MCF 10A (cell line): ENCODE measurements at regions not wholly inside any gene's neighbourhood (a gene's known extent, or its start where the extent isn't known, plus 50 kb on each side); places are given as distances from the start of the nearest gene placed in this dataset.

Experiments
- BruUV-seq: library from RNA; stranded (reverse); fragments of 400-500 nt; replicated peaks from 2 replicates; lab custom pipeline; 2021; lab: Mats Ljungman, UMichigan
- CTCF ChIA-PET: fragments of 300-600 bp; sonication (Branson Sonifier 250); formaldehyde crosslinking; extraction: SDS; loops from one replicate; lab custom pipeline; 2021; ENCODE audit warnings: antibody characterized with exemption, inconsistent platforms; lab: Yijun Ruan, JAX
- POLR2A ChIA-PET: fragments of 300-600, 350-650 bp; sonication (Branson Sonifier 250); formaldehyde crosslinking; extraction: SDS; loops from one replicate; lab custom pipeline; 2020; ENCODE audit warnings: antibody characterized with exemption, inconsistent platforms; lab: Yijun Ruan, JAX
- DNase-seq: peaks from one replicate; pipeline ENCODE4 v3.0.0-alpha.2; 2018; ENCODE audit not compliant: unreplicated experiment
- H3K27ac Mint-ChIP-seq: one replicate; pipeline ENCODE4 v1.8.0; 2022; ENCODE audit warnings: mild to moderate bottlenecking, low read depth, mixed read lengths; ENCODE audit not compliant: unreplicated experiment
- H3K27me3 Mint-ChIP-seq: one replicate; pipeline ENCODE4 v1.8.0; 2022; ENCODE audit warnings: mixed read lengths; ENCODE audit not compliant: insufficient read depth, unreplicated experiment
- H3K36me3 Mint-ChIP-seq: one replicate; pipeline ENCODE4 v1.8.0; 2022; ENCODE audit warnings: mild to moderate bottlenecking, moderate library complexity, mixed read lengths; ENCODE audit not compliant: insufficient read depth, unreplicated experiment
- H3K4me1 Mint-ChIP-seq: one replicate; pipeline ENCODE4 v1.8.0; 2022; ENCODE audit warnings: mixed read lengths; ENCODE audit not compliant: insufficient read depth, unreplicated experiment
- H3K4me3 Mint-ChIP-seq: one replicate; pipeline ENCODE4 v1.8.0; 2022; ENCODE audit warnings: mild to moderate bottlenecking, moderate library complexity, mixed read lengths; ENCODE audit not compliant: unreplicated experiment
- H3K9me3 Mint-ChIP-seq: one replicate; pipeline ENCODE4 v1.8.0; 2022; ENCODE audit warnings: mixed read lengths; ENCODE audit not compliant: unreplicated experiment
- intact Hi-C: fragments of 100-400 bp; cut with micrococcal nuclease; formaldehyde crosslinking; loops from 2 replicates; pipeline ENCODE4 v1.14.1; 2022
- TF ChIP-seq, protein P1 (sequence below): fragments of 200-600 bp; IDR thresholded peaks from one replicate; pipeline ENCODE4 v1.8.0; 2022; ENCODE audit warnings: antibody characterized with exemption, mild to moderate bottlenecking; ENCODE audit not compliant: unreplicated experiment

DNA sequence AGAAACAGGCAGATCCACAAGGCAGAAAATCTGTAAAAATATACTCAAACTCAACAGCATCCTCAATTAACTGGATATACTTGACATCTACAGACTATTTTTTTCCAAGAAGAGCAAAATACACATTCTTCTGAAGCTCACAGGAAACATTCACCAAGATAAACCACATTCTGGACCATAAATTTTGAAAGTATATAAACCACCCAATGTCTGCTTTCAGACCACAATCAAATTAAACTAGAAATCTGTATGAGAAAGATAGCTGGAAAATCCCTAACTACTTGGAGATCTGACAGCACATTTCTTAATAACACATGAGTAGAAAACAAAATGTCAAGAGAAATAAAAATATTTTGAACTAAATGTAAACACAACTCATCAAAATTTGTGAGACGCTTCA is 195.5 kb downstream of the ERMARD start:
- ChIA-PET POLR2A (no interaction called here), CTCF (interaction anchor here (0.6 to 0.8 kb wide), 2 partner anchors 14 to 21 kb away, joined by 3 read pairs; no protein-coding TSS in a partner anchor)
- intact Hi-C loops, result no loop called here
- no peak overlapping the region for H3K4me3 Mint-ChIP-seq
- H3K36me3 Mint-ChIP-seq, result no peaks in the 10 kb centered on the region
- TF ChIP-seq, protein P1, sequence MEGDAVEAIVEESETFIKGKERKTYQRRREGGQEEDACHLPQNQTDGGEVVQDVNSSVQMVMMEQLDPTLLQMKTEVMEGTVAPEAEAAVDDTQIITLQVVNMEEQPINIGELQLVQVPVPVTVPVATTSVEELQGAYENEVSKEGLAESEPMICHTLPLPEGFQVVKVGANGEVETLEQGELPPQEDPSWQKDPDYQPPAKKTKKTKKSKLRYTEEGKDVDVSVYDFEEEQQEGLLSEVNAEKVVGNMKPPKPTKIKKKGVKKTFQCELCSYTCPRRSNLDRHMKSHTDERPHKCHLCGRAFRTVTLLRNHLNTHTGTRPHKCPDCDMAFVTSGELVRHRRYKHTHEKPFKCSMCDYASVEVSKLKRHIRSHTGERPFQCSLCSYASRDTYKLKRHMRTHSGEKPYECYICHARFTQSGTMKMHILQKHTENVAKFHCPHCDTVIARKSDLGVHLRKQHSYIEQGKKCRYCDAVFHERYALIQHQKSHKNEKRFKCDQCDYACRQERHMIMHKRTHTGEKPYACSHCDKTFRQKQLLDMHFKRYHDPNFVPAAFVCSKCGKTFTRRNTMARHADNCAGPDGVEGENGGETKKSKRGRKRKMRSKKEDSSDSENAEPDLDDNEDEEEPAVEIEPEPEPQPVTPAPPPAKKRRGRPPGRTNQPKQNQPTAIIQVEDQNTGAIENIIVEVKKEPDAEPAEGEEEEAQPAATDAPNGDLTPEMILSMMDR, result no peak
- H3K4me1 Mint-ChIP-seq, result peaks cover 3% of the 10 kb centered on the region
- H3K27me3 Mint-ChIP-seq, result peaks cover 50% of the 10 kb centered on the region
- H3K9me3 Mint-ChIP-seq, result peaks cover 14% of the 10 kb centered on the region
- H3K27ac Mint-ChIP-seq, result no peak overlapping the region
- no peak for DNase-seq
- BruUV-seq, result no TSS peak

DNA sequence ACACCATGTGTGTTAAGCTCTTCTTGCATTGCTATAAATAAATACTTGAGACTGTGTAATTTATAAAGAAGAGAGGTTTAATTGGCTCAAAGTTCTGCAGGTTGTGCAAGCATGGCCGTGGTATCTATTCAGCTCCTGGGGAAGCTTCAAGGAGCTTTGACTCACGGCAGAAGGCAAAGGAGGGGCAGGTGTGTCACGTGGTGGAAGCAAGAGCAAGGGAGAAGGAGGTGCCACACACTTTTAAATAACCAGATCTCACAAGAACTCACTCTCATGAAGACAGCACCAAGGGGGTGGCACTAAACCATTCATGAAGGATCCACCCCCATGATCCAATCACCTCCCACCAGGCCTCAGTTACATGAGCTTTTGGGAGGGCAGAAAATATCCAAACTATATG is 193.7 kb downstream of the ERMARD start:
- intact Hi-C loops, result no loop called here

DNA sequence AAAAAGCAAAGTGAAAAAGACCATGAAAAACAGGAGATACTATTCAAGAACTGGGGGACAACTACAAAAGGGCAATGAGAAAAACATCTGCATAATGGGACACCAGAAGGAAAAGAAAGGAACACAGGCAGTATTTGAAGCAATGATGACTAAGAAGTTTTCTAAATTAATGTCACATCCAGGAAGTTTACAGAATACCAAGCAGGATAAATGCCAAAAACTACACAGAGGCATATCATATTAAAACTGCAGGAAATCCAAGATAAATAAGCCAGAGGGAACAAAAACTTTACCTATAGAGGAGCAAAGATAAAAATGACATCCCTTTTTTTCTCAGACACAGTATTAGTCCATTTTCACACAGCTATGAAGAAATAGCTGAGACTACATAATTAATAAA is 193.0 kb downstream of the ERMARD start:
- POLR2A ChIA-PET, result interaction anchor here (0.7 kb wide), 1 partner anchor 579 kb away, joined by 3 read pairs; no protein-coding TSS in a partner anchor
- Mint-ChIP-seq H3K36me3 (peaks cover 7% of the 10 kb centered on the region), H3K27ac (no peak overlapping the region), H3K4me1 (peaks cover 3% of the 10 kb centered on the region), H3K9me3 (peaks cover 14% of the 10 kb centered on the region), H3K4me3 (no peak overlapping the region), H3K27me3 (peaks cover 70% of the 10 kb centered on the region)
- TF ChIP-seq, protein P1, result no peak
- DNase-seq, result peak; percentile 27
- intact Hi-C loops, result no loop called here
- CTCF ChIA-PET, result interaction anchor here (1.2 kb wide), 1 partner anchor 12 kb away, joined by 5 read pairs; no protein-coding TSS in a partner anchor
- no TSS peak for BruUV-seq

More for the DNA sequence above, 193.7 kb downstream of the ERMARD start:
- Mint-ChIP-seq H3K4me3 (no peak overlapping the region), H3K36me3 (peaks cover 3% of the 10 kb centered on the region), H3K9me3 (peaks cover 14% of the 10 kb centered on the region), H3K27ac (peak overlapping the region; percentile 46), H3K4me1 (peaks cover 3% of the 10 kb centered on the region), H3K27me3 (peaks cover 65% of the 10 kb centered on the region)
- CTCF ChIA-PET, result no interaction called here
- DNase-seq, result peak; percentile 24
- BruUV-seq, result no TSS peak
- TF ChIP-seq, protein P1, result no peak
- POLR2A ChIA-PET, result no interaction called here

DNA sequence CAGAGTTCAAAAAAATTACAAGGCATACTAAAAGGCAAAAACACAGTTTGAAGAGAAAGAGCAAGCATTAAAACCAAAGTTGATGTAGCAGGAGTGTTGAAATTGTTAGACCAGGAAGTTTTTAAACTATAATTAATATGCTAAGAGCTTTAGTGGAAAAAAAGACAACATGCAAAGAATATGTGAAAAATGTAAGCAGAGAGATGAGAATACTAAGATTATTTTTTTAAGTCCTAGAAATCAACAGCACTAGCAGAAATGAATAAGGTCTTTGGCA is 192.6 kb downstream of the ERMARD start:
- POLR2A ChIA-PET, result interaction anchor here (0.7 kb wide), 1 partner anchor 579 kb away, joined by 3 read pairs; no protein-coding TSS in a partner anchor
- Mint-ChIP-seq H3K4me1 (peaks cover 3% of the 10 kb centered on the region), H3K27me3 (peaks cover 74% of the 10 kb centered on the region), H3K4me3 (no peak overlapping the region), H3K9me3 (peaks cover 14% of the 10 kb centered on the region), H3K36me3 (peaks cover 7% of the 10 kb centered on the region), H3K27ac (no peak overlapping the region)
- intact Hi-C loops, result no loop called here
- TF ChIP-seq, protein P1, result no peak
- CTCF ChIA-PET, result interaction anchor here (0.5 to 1.2 kb wide), 2 partner anchors 12 to 99 kb away, joined by 3 to 5 read pairs; no protein-coding TSS in a partner anchor
- no TSS peak for BruUV-seq
- no peak for DNase-seq
